ENCODE measurements at regions not wholly inside any gene's neighbourhood (a gene's known extent, or its start where the extent isn't known, plus 50 kb on each side); places are given as distances from the start of the nearest gene placed in this dataset.

GRCh38 chr4:45346816-45347435, 620.6 kb upstream of the GNPDA2 start:
- TF ChIP-seq, protein P1, sequence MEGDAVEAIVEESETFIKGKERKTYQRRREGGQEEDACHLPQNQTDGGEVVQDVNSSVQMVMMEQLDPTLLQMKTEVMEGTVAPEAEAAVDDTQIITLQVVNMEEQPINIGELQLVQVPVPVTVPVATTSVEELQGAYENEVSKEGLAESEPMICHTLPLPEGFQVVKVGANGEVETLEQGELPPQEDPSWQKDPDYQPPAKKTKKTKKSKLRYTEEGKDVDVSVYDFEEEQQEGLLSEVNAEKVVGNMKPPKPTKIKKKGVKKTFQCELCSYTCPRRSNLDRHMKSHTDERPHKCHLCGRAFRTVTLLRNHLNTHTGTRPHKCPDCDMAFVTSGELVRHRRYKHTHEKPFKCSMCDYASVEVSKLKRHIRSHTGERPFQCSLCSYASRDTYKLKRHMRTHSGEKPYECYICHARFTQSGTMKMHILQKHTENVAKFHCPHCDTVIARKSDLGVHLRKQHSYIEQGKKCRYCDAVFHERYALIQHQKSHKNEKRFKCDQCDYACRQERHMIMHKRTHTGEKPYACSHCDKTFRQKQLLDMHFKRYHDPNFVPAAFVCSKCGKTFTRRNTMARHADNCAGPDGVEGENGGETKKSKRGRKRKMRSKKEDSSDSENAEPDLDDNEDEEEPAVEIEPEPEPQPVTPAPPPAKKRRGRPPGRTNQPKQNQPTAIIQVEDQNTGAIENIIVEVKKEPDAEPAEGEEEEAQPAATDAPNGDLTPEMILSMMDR (IDR thresholded peaks at IDR 0.05): no peak
- TF ChIP-seq POLR2A (IDR thresholded peaks at IDR 0.05): no peak
